AG09309 (cell line): ENCODE measurements at regions not wholly inside any gene's neighbourhood (a gene's known extent, or its start where the extent isn't known, plus 50 kb on each side); places are given as distances from the start of the nearest gene placed in this dataset.

Experiments
- DNase-seq: peaks from one replicate; pipeline ENCODE4 v3.0.0-alpha.2; 2010; ENCODE audit warnings: low read depth
- H3K4me3 ChIP-seq: 2 replicates; pipeline ENCODE4 v1.5.1; 2011; ENCODE audit warnings: mild to moderate bottlenecking, low read depth, low read length, moderate library complexity; ENCODE audit not compliant: control insufficient read depth
- TF ChIP-seq, protein P1 (sequence below): IDR thresholded peaks from 2 replicates; pipeline ENCODE4 v1.5.1; 2011; ENCODE audit warnings: mild to moderate bottlenecking, low read depth, low read length, inconsistent platforms; ENCODE audit not compliant: insufficient read depth, control insufficient read depth; ENCODE audit errors: missing control alignments

DNA sequence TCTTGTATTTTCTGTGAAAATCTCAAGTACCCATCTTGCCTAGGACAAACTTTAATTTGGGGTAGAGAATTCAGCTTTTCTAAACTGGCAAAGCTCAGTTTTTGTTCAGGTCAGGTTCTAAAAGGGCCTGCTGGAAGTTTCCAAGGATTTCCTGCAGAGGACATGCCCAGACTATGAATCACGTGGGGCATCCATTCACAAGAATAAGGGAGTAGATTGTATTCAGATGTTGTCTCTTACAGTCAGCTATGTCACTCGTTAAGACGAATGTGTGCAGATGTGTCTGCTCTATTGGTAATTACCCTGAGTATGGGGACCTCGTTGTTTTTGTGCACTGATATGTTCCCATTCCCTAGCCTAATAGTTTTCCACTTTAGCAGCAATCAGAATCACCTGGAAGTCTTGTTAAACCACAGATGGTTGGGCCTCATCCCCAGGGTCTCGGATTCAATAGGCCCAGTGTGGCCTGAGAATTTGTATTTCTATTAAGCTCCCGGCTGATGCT lies 81.0 kb upstream of the ITPRID1 start:
- no peak overlapping the region for H3K4me3 ChIP-seq
- TF ChIP-seq, protein P1, sequence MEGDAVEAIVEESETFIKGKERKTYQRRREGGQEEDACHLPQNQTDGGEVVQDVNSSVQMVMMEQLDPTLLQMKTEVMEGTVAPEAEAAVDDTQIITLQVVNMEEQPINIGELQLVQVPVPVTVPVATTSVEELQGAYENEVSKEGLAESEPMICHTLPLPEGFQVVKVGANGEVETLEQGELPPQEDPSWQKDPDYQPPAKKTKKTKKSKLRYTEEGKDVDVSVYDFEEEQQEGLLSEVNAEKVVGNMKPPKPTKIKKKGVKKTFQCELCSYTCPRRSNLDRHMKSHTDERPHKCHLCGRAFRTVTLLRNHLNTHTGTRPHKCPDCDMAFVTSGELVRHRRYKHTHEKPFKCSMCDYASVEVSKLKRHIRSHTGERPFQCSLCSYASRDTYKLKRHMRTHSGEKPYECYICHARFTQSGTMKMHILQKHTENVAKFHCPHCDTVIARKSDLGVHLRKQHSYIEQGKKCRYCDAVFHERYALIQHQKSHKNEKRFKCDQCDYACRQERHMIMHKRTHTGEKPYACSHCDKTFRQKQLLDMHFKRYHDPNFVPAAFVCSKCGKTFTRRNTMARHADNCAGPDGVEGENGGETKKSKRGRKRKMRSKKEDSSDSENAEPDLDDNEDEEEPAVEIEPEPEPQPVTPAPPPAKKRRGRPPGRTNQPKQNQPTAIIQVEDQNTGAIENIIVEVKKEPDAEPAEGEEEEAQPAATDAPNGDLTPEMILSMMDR, result no peak
- DNase-seq, result no peak

DNA sequence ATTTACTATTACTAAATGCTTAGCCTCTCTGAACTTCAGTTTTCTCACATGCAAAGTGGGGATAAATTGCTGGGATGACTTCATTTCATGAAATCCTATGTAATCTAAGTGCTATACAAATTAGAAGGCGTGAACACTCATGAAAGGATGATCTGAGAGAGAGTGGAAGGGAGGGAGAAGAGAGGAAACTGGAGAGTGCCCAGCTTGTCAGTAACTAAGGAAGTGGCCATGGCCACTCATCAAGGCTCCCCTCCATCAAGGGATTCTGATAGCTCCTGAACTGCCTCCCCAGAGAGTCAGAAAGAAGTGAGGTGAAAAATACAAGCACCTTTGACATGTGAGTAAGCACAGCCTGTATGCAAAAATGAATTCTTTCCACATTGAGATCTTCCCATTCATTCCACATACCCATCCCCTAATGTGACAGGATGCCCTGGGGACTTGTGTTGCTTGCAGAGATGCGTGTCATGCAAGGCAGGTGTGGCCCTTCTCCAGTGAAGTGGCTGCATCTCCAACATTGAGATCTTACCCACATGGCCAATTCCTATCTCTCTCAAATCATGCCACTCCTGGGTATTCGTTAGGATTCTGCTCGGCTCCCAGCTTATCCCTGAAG lies 76.5 kb upstream of the ITPRID1 start:
- no peak overlapping the region for H3K4me3 ChIP-seq
- DNase-seq, result no peak
- TF ChIP-seq, protein P1, result no peak

DNA sequence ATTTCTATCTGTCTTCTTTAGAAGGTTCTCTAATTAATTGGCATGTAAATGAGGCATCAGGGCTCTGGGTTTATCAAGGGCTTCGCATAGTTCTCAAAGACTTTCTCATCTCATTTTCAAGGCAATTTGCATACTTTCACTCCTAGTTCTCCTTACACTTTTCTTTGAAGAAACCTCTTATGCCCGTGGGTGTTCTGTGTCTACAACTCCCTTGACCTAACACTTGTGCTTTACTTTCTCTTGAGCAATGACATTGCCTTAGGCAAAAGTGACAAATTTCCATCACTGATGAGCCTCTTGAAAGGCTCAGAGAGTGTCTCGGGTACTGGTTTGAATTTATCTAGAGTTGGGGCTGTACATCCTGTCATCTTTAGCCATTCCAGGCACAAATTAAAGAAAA lies 74.7 kb upstream of the ITPRID1 start:
- DNase-seq, result no peak
- TF ChIP-seq, protein P1, result no peak

DNA sequence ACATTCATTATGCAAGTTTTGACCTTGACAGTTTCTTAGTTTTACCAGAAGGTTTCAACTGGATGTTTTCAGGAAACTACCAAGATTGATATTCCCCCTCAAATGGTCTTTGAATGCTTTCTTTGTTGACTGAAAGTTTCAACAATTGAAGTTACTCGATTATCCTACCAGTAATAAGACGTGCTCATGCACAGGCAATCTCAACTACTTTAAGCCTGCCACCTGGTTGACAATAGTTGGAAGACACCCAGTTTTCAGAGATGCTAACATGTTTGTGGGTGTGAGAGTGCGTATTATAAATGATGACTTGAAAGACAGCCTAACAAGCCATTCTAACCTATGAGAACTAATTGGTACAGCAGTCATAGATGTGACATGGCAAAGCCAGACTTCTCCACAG lies 73.4 kb upstream of the ITPRID1 start:
- H3K4me3 ChIP-seq, result no peak overlapping the region
- TF ChIP-seq, protein P1, result no peak
- no peak for DNase-seq

More for the DNA sequence above, 74.7 kb upstream of the ITPRID1 start:
- H3K4me3 ChIP-seq, result no peak overlapping the region

DNA sequence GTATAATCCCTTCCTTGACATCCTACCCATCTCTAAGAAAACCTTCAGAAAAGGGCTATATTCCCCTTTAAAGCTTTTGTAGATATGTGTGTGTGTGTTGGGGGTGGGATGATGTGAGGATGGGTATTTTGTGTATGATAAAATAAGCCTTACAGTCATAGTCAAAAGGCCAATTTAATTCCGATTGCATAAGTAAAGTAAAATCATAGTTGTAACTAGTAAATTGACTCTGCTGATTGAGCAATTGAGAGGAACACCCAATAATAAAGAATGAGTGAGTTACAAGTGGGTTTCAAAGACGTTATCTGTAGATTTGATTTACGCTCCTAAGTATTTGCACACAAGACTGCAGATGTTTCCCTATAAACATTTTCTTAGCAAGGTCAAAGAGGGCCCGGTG lies 71.3 kb upstream of the ITPRID1 start:
- no peak overlapping the region for H3K4me3 ChIP-seq
- TF ChIP-seq, protein P1, result no peak
- DNase-seq, result no peak

DNA sequence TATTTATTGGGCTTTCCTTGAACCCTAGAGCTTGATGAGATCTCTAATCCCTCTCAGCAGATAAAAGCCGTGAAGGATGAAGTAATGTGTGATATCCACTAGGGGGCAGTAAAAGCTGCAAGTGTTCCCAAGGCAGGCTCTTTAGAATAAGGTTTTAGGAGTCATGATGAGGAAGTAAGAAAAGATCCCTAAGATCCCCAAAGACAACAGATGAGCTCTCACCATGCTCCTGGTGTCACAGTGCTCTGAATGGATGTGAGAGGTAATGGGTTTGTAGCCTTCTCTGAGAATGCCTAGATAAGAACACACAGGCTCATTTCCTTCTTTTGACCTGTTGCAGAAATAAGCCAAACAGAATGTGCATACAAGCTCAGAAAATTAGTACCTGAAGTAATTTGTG lies 70.4 kb upstream of the ITPRID1 start:
- DNase-seq, result peak; percentile 0
- H3K4me3 ChIP-seq, result no peak overlapping the region
- TF ChIP-seq, protein P1, result peak; percentile 67

DNA sequence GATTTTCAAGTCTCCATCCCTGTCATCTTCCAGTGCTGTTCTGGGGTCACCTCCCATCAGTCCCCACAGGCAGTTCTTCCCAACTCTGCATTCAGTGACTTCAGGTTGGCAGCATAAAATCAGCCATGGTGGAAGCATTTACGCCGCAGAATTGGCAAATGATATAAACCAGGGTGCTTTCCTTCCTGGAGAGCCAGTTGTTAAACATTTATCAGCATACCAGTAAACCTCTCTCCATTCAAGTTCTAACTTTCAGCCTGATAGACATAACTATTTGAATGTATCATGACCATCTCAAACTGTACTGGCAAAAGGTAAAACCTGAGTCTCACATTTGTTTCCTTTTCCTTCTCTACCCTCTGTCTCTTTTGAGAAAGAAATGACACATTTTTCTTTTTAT lies 69.7 kb upstream of the ITPRID1 start:
- DNase-seq, result no peak
- TF ChIP-seq, protein P1, result no peak
- no peak overlapping the region for H3K4me3 ChIP-seq
